Right hindlimb (tissue), 1 donor: ENCODE measurements at regions not wholly inside any gene's neighbourhood (a gene's known extent, or its start where the extent isn't known, plus 50 kb on each side); places are given as distances from the start of the nearest gene placed in this dataset.

ENCODE experiments used
- DNase-seq: peaks from one replicate; pipeline ENCODE4 v3.0.0-alpha.2; 2018

GRCh38 chr5:61916621-61917620, 389.1 kb upstream of the KIF2A start:
- no peak for DNase-seq

GRCh38 chr5:61918611-61919010, 387.4 kb upstream of the KIF2A start:
- DNase-seq, result no peak

GRCh38 chr5:61919920-61920319, 386.1 kb upstream of the KIF2A start:
- no peak for DNase-seq

GRCh38 chr5:61924251-61924650, 381.8 kb upstream of the KIF2A start:
- DNase-seq, result no peak

- DNase-seq, result no peak
Measured at GRCh38 chr5:61926911-61927310, 379.1 kb upstream of the KIF2A start.

- DNase-seq, result no peak
Measured at GRCh38 chr5:61931236-61931635, 374.8 kb upstream of the KIF2A start.

DNA sequence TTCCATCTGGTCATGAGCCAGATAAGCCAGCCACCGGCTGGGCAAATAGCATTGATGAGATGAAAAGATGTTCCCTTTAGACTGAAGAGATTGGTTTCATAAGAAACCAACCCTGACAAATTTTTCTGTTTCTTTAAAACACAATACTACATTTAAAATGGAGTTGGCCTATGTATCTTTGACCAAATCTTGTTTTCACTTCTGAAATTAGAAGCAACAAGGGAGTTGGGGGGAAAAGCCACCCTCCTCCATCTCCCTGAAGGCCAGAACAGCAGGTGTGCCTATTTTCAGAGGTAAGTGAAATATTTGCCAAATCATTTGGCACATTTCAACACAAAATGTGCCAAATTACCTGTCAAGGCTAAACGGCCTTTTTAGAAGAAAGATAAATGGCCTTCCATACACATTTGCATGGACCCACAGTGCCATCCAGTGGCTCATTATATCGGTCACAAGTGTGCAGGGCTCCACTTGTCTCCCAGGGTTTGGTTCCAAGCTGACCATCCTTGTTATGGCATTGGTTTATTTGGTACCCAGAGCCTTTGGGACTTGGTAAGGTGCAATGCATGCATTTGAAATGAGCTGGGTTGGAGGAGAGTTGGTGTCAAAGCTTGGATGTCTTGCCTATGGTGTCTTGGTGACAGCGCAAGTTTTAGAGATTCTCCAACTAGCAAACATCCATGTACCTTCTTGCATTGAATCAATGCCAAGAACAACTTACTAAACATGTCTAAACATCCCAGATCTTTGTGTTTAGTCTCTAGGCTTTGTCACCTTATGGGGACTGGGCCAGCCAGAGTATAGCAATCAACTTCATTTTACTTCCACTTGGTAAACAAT, 372.0 kb upstream of the KIF2A start:
- DNase-seq, result peak; percentile 52

DNA sequence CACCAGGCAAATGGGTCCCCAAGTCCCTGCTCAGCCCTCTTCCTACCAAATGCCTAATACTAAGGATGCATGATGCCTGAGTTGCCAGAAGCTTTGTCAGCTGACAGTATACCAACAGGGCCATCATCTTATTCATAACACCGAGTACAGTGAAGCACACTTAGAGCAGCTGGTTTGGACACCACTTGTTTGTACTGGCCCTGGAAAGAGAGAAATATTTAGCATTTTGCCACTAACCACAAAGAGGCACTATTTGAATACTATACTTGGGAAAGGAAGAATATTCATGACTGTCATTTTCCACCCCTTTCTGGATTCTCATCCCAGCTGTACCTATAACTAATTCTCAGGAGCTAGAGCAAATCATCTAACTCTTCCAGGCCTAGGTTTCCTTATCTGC, 364.4 kb upstream of the KIF2A start:
- DNase-seq, result no peak

GRCh38 chr5:61942462-61943049, 363.4 kb upstream of the KIF2A start:
- DNase-seq, result no peak

DNA sequence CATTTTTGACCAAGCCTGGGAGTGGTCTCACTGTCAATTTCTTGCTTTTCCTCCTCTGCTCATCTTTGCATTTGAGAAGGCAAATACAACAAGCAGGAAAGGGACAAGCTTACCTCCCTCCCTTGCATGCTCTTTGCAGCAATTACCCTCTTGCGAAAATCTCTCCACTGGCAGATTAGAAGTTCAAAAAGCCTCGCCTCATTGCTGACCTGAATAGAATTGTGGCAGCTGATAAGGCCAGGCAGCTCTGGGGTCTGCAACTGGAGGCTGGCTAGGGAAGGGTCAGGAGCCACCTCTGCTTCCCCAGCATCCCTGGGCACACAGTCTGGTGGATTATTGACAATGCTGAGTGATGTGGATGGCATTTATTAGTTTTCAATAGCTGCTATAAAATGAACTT, 362.3 kb upstream of the KIF2A start:
- DNase-seq, result no peak

DNA sequence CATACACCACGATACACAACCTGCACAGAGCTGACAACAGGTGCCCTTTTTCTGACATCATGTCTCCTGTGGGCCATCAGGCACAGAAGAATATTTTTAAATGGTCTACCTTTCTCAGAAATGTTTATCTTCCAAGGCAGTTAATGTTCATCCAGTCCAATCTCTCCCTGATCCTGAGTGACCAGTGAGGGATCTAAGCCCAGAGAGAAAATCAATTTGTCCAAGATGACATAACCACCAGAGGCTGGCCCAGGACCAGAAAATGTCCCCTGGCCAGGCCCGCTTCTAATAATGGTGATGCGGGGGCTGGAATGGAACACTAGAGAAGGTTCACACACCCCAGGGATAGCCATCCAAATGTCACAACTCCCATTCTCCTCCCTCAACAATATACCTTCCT, 357.9 kb upstream of the KIF2A start:
- no peak for DNase-seq

DNA sequence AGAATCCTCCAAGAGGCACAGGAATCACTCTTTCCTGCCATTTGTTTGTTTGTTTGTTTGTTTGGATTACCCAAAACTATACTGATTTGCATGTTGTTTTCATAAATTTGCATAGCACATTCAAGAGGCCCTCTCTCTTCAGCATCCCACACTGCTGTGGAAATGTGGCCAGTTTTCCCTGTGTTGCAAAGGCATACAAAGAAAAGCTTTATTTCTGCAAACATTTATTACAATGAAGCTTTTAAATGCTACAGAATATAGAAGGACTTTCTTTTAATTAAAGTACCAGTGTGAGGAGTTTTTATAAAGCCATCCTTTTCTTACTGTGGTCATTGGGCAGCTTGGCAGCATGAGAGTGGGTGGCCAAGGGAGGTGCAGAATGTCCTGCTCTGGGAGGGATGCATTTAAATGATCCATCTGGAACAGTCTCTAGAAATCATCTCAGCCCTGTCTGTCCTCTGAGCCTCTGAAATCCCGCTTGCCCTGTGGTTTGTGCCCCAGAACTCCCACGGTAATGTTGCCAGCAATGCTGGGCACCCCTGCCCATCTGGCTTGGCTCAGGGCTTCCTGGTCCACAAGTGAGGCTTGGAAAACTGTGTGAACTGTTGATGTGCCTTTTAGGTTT, 356.8 kb upstream of the KIF2A start:
- DNase-seq, result no peak

- no peak for DNase-seq
Measured at GRCh38 chr5:61949679-61950435, 356.1 kb upstream of the KIF2A start.

- DNase-seq, result no peak
Measured at GRCh38 chr5:61951295-61951694, 354.7 kb upstream of the KIF2A start.

GRCh38 chr5:61953913-61954312, 352.1 kb upstream of the KIF2A start:
- DNase-seq, result no peak

DNA sequence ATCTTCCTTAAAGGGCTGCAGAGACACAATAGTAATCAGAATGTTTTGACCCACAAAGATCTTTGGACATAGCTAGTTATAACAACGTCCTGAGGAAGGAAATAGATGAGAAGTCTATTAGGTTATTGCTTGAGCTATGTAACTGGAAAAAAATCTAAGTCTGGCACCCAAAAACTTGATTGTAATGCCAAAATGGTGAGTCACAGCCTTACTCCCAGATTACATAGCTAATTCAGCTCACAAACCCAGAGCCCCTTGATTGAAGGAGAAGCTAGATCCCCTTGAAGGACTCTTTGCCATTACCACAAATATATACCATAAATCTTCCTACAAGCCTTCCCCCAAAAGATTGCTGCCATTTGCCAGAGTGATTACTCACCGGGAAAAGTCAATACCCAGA, 341.8 kb upstream of the KIF2A start:
- DNase-seq, result no peak

DNA sequence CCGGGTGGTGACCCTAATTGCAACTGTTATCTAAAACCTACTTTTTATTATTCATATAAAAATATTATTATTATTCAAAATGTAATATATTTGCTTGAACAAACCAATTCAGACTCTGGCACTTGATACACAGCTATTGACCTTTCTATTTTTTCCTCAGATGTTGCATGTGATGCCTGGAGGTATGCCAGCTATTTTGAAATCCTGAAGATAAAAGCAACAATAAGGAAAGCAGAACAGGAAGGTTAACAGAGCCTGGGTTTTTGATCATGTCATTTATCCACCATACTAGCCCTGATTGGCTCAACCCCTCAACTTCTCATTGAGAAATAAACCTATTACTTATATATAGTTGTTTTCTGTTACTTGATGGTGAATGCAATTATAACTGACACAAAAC, 340.9 kb upstream of the KIF2A start:
- no peak for DNase-seq

DNA sequence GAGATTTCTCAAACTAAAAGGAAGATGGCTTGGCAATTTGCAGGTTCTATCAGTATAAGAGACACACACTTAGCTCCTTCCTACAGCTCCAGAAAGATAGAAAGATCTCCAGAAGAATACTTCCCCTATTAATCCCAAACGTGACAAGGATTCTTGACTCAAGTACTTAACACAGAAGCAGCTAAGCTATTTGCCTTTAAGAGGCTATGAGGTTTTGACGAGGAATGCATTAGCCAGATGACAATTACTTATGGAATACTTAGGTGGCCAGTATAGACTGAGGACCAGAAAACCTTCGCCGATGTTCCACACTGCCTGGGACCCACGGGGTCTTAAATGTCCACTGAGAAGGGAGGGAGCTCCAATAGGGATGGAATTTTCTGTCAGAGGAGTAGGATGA, 340.5 kb upstream of the KIF2A start:
- DNase-seq, result no peak

DNA sequence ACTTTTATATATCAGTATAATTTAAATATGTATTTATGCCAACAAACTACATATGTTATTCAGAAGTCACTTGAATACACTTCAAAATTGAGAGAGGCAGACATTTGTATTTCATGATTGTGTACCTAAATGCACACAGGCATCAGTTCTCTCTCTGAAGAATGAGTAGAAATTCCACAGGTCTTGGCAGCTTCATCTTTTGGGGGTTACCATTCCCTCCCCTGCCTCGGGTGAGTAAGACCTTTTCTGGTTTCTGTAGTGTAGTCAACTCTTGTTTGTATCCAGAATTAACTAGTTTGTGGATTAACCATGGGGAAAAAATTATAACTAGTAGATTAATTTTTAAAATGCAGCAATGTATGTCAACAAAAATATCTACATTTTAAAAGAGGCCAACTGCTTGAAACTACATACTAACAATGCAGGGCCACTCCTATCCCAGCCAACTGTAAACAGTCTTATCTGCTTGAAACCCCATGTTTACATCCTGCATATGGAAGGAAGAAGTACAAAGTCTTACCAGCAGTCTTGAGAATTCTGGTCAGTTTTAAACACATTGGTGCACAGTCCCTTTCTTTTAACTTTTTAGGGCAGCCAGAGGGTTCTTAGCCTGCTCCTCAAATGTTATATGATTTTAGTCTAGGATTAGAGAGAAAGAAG, 339.6 kb upstream of the KIF2A start:
- no peak for DNase-seq

DNA sequence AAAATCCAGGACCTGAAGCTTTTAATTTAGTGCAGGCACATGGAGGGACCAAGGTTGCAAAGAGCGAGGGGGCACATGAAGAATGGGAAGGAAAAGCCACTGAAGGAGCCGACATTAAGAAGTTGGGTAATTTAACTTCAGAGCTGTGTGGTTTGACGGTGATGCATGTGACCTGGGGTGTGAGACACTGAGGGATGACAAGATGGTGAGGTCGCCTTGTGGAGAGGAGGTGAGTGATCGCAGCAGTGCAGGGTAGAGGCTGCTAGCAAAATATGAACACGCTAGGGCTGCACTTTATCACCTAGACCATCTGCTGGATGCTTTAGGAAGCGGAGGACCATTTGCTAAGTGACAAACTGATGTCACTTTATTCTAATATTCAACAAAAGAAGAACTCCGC, 339.0 kb upstream of the KIF2A start:
- no peak for DNase-seq

DNA sequence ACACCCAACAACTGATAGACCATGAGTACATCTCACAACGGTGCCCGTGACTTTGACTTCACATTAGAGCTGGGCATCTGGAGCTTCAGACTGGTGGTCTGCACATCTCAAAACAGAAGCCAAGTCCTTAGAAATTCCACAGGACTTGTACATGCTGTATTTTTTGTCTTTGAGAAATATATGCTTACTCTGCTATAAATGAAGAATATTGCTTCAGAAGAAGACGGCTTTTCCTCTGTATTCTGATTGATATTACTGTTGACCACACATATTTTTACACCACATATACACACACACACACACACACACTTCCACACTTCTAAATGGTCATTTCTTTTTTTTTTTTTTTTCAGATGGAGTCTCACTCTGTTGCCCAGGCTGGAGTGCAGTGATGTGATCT, 338.3 kb upstream of the KIF2A start:
- no peak for DNase-seq

DNA sequence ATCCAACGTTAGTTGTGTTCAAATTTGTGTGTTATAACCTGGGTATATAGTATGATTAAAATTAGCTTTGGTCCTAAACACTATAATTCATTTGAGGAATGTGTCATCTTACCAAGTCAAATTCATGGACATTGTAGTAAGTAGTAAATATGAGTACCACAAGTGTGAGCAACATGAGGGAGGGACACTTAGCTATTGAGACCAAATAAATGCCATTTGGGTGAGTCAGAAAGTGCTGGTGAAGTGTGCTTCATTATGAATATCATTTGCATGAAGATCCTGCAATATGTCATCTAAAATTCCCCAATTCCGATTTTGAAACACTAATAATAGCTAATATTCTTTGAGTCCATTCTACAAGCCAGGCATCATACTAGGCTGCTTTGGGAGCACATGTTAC, 336.7 kb upstream of the KIF2A start:
- DNase-seq, result no peak
